K562 (cell line): ENCODE measurements at regions not wholly inside any gene's neighbourhood (a gene's known extent, or its start where the extent isn't known, plus 50 kb on each side); places are given as distances from the start of the nearest gene placed in this dataset.

Experiments
- HDAC2 ChIP-seq: fragments of 450-650 bp; IDR thresholded peaks from 2 replicates; pipeline ENCODE4 v1.6.1; 2016; ENCODE audit warnings: mild to moderate bottlenecking
- ZBTB7A ChIP-seq: IDR thresholded peaks from 2 replicates; pipeline ENCODE4 v1.6.1; 2011; ENCODE audit warnings: low read depth, mild to moderate bottlenecking, low read length, moderate library complexity, borderline replicate concordance; ENCODE audit not compliant: control insufficient read depth
- ZNF384 ChIP-seq: IDR thresholded peaks from 2 replicates; pipeline ENCODE4 v1.6.1; 2012; ENCODE audit warnings: low read depth, low read length, improper control_type of control experiment
- ZNF589 ChIP-seq: fragments of 200-800 bp; sonication (Bioruptor generic); IDR thresholded peaks from 2 replicates; pipeline ENCODE4 v1.6.1; 2016; ENCODE audit warnings: low read depth, missing genetic modification characterization, missing compliant biosample characterization
- ZNF644 ChIP-seq: fragments of 200-800 bp; sonication (Bioruptor generic); IDR thresholded peaks from 2 replicates; pipeline ENCODE4 v1.6.1; 2016; ENCODE audit warnings: low read depth, missing genetic modification characterization, missing compliant biosample characterization
- ZNF695 ChIP-seq: fragments of 450-650 bp; formaldehyde crosslinking; IDR thresholded peaks from 2 replicates; pipeline ENCODE4 v1.4.0; 2020; ENCODE audit warnings: mild to moderate bottlenecking, moderate library complexity
- ZZZ3 ChIP-seq: fragments of 450-650 bp; IDR thresholded peaks from 2 replicates; pipeline ENCODE4 v1.6.1; 2016; ENCODE audit warnings: antibody characterized with exemption, mild to moderate bottlenecking, moderate library complexity
- TF ChIP-seq, protein P1 (sequence below): fragments of 150-350 bp; conservative IDR thresholded peaks from 2 replicates; pipeline ENCODE4 v1.6.1; 2014; ENCODE audit warnings: low read length
- TF ChIP-seq, protein P2 (sequence below), 3 experiments: IDR thresholded peaks in 2 of 3; conservative IDR thresholded peaks in 1 of 3; 2 replicates each; pipeline ENCODE4 v1.5.1; 2011 to 2012; ENCODE audit warnings: low read length in 3 of 3, mild to moderate bottlenecking in 3 of 3, control low read depth in 2 of 3, improper control_type of control experiment in 1 of 3, inconsistent platforms in 1 of 3, low read depth in 1 of 3, mixed read lengths in 1 of 3, moderate library complexity in 1 of 3; ENCODE audit not compliant: insufficient read depth in 2 of 3

DNA sequence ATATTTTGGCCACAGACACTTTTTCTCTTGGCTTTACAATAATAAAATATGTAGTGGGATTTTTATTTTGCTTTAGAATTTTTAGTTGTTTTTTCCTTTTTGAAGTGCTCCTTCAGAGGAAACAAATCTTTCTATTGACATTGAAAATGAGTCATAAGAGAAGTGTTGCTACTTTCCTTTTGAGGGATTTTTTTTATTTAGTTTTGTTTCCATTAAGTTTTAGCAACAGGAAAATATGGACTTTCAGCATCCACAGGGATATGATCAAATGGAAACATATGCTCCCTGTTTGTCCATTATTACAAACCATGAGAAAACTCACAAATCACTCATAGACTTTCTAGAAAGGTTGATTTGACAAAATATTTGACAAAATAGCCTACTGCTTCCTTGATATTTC is 65.3 kb upstream of the BMP2 start:
- TF ChIP-seq, protein P1, sequence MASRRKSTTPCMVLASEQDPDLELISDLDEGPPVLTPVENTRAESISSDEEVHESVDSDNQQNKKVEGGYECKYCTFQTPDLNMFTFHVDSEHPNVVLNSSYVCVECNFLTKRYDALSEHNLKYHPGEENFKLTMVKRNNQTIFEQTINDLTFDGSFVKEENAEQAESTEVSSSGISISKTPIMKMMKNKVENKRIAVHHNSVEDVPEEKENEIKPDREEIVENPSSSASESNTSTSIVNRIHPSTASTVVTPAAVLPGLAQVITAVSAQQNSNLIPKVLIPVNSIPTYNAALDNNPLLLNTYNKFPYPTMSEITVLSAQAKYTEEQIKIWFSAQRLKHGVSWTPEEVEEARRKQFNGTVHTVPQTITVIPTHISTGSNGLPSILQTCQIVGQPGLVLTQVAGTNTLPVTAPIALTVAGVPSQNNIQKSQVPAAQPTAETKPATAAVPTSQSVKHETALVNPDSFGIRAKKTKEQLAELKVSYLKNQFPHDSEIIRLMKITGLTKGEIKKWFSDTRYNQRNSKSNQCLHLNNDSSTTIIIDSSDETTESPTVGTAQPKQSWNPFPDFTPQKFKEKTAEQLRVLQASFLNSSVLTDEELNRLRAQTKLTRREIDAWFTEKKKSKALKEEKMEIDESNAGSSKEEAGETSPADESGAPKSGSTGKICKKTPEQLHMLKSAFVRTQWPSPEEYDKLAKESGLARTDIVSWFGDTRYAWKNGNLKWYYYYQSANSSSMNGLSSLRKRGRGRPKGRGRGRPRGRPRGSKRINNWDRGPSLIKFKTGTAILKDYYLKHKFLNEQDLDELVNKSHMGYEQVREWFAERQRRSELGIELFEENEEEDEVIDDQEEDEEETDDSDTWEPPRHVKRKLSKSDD: no peak
- TF ChIP-seq ZZZ3 (no peak), ZNF589 (CRISPR knock-in tag) (no peak), ZBTB7A (no peak), HDAC2 (no peak), ZNF695 (CRISPR knock-in tag) (no peak), ZNF644 (no peak), ZNF384 (no peak)
- TF ChIP-seq, protein P2, sequence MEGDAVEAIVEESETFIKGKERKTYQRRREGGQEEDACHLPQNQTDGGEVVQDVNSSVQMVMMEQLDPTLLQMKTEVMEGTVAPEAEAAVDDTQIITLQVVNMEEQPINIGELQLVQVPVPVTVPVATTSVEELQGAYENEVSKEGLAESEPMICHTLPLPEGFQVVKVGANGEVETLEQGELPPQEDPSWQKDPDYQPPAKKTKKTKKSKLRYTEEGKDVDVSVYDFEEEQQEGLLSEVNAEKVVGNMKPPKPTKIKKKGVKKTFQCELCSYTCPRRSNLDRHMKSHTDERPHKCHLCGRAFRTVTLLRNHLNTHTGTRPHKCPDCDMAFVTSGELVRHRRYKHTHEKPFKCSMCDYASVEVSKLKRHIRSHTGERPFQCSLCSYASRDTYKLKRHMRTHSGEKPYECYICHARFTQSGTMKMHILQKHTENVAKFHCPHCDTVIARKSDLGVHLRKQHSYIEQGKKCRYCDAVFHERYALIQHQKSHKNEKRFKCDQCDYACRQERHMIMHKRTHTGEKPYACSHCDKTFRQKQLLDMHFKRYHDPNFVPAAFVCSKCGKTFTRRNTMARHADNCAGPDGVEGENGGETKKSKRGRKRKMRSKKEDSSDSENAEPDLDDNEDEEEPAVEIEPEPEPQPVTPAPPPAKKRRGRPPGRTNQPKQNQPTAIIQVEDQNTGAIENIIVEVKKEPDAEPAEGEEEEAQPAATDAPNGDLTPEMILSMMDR (IDR thresholded peaks at IDR 0.05 in 2 of 3, conservative IDR thresholded peaks at IDR 0.05 in 1 of 3; ENCODE audit: insufficient read depth in 2 of 3, low read depth in 1 of 3, low read length in 3 of 3): no peak
